Mammary epithelial cell (primary cell): ENCODE measurements at regions not wholly inside any gene's neighbourhood (a gene's known extent, or its start where the extent isn't known, plus 50 kb on each side); places are given as distances from the start of the nearest gene placed in this dataset.

Source experiments
- CTCF ChIP-seq, 2 donors: IDR thresholded peaks in 1 of 2; conservative IDR thresholded peaks in 1 of 2; 2 replicates each; pipeline ENCODE4 v1.5.1; 2011 to 2012; ENCODE audit warnings: inconsistent platforms in 2 of 2, low read length in 2 of 2, mild to moderate bottlenecking in 2 of 2, control low read depth in 1 of 2, low read depth in 1 of 2; ENCODE audit not compliant: insufficient read depth in 1 of 2; ENCODE audit errors: extremely low read depth in 1 of 2
- EZH2 ChIP-seq: IDR thresholded peaks from 2 replicates; pipeline ENCODE4 v1.6.1; 2012; ENCODE audit warnings: low read length, inconsistent platforms, borderline replicate concordance

- TF ChIP-seq CTCF (conservative IDR thresholded peaks at IDR 0.05 in 1 of 2, IDR thresholded peaks at IDR 0.05 in 1 of 2; ENCODE audit: extremely low read depth in 1 of 2, insufficient read depth in 1 of 2, low read depth in 1 of 2, low read length in 2 of 2) (no peak), EZH2 (no peak)
Observed at GRCh38 chr12:118633071-118633470, 256.7 kb downstream of the SUDS3 start.
